ENCODE measurements at regions not wholly inside any gene's neighbourhood (a gene's known extent, or its start where the extent isn't known, plus 50 kb on each side); places are given as distances from the start of the nearest gene placed in this dataset.

- TF ChIP-seq SIN3B (IDR thresholded peaks at IDR 0.05; ENCODE audit: low read length), result no peak
- TF ChIP-seq, protein P1, sequence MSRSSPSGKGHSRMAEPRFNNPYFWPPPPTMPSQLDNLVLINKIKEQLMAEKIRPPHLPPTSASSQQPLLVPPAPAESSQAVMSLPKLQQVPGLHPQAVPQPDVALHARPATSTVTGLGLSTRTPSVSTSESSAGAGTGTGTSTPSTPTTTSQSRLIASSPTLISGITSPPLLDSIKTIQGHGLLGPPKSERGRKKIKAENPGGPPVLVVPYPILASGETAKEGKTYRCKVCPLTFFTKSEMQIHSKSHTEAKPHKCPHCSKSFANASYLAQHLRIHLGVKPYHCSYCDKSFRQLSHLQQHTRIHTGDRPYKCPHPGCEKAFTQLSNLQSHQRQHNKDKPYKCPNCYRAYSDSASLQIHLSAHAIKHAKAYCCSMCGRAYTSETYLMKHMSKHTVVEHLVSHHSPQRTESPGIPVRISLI (CRISPR knock-in tag; IDR thresholded peaks at IDR 0.05; ENCODE audit: borderline replicate concordance), result no peak
- TF ChIP-seq YY1 (IDR thresholded peaks at IDR 0.05; ENCODE audit: insufficient read depth, insufficient replicate concordance, low read depth, low read length), result no peak
- TF ChIP-seq HDAC6 (IDR thresholded peaks at IDR 0.05; ENCODE audit: low read depth, low read length), result no peak
- TF ChIP-seq ZBTB20 (CRISPR knock-in tag; IDR thresholded peaks at IDR 0.05; ENCODE audit: borderline replicate concordance, low read depth), result no peak
- no peak for TF ChIP-seq ZBTB26 (CRISPR knock-in tag; IDR thresholded peaks at IDR 0.05; ENCODE audit: borderline replicate concordance)
- TF ChIP-seq, protein P2, sequence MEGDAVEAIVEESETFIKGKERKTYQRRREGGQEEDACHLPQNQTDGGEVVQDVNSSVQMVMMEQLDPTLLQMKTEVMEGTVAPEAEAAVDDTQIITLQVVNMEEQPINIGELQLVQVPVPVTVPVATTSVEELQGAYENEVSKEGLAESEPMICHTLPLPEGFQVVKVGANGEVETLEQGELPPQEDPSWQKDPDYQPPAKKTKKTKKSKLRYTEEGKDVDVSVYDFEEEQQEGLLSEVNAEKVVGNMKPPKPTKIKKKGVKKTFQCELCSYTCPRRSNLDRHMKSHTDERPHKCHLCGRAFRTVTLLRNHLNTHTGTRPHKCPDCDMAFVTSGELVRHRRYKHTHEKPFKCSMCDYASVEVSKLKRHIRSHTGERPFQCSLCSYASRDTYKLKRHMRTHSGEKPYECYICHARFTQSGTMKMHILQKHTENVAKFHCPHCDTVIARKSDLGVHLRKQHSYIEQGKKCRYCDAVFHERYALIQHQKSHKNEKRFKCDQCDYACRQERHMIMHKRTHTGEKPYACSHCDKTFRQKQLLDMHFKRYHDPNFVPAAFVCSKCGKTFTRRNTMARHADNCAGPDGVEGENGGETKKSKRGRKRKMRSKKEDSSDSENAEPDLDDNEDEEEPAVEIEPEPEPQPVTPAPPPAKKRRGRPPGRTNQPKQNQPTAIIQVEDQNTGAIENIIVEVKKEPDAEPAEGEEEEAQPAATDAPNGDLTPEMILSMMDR (CRISPR knock-in tag; IDR thresholded peaks at IDR 0.05), result no peak
- no peak for TF ChIP-seq ZNF792 (CRISPR knock-in tag; IDR thresholded peaks at IDR 0.05)
Observed at GRCh38 chr6:74932232-74932888, 273.5 kb downstream of the COL12A1 start.

Measured in HepG2 (cell line).